ENCODE measurements at regions not wholly inside any gene's neighbourhood (a gene's known extent, or its start where the extent isn't known, plus 50 kb on each side); places are given as distances from the start of the nearest gene placed in this dataset.
"Not testable (repeated sequence)": the region's sequence is repeated elsewhere in the genome, so short reads cannot be mapped to it uniquely, and the experiment has no call there.

DNA sequence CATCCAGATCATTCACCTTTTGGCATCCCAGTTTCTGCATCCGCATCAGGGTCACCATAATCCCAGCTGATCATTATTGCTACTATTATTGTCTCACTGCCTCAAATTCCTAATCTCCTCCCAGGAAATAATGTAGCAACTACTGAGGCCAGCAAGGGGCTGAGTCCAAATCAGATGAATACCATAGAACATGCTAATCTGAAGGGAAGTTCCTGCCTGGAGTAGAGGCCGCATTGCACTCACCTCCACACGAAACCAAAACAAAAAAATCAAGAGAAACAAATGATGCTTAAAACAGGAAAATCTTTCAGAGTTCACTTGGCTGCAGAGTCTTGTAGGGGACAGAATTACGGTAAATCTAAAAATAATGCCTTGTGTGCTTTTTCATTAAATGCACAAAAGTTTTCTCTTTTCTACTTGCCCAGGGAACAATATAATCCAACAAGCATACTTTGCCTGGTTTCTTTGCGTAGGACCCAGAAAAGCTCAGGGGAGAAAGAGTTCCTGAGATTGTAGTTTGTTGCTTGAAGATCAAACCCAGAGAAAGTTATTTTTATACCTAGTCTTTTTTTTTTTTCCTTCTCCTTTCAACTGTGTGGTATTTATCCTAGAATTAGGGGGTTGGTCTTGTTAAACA lies 87.7 kb upstream of the KLF4 start:
- ChIA-PET CTCF (no interaction called here), POLR2A (no interaction called here)

GRCh38 chr9:107571148-107571547 lies 81.6 kb upstream of the KLF4 start:
- CTCF ChIA-PET = no interaction called here
- POLR2A ChIA-PET = no interaction called here

DNA sequence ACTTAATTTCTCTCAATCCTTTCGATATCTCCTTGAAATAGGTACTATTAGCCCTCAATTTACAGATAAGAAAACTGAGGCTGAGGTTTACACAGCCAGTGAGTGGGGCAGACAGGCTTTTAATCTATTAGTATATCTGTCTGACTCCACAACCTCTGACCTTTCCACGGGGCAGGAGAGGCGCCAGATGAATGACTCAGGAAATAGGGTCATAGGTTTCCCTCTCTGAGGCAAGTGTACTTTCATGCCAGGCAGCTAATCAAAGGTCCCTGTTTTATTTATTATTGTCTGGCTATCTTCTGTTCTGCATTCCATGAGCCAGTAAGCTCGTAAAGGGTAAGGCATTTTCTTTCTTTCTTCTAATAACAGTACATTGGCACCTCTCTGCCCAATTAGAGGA lies 79.6 kb upstream of the KLF4 start:
- CTCF ChIA-PET = no interaction called here

GRCh38 chr9:107568406-107568805 lies 78.8 kb upstream of the KLF4 start:
- CTCF ChIA-PET = interaction anchor here (0.7 kb wide), 1 partner anchor 1022 kb away, joined by 3 read pairs; no protein-coding TSS in a partner anchor

More for the DNA sequence above, 79.6 kb upstream of the KLF4 start:
- POLR2A ChIA-PET = no interaction called here

DNA sequence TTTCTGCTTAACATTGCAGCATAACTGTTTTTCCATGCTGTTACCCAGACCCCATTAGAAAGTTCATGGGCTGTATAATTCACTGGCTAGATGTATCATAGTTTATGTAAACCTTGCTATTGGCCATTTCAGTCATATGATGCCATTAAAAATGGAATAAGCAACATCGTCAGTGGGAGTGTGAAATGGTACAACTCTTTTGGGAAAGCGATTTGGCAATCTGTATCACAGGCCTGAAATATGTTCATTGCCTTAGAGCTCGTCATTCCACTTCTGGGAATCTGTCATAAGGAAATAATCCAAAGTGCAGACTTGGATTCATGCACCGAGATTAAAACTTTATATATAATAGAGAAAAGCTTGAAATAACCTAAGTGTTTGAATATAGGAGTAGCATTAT lies 77.9 kb upstream of the KLF4 start:
- CTCF ChIA-PET = no interaction called here
- POLR2A ChIA-PET = no interaction called here

More at GRCh38 chr9:107568406-107568805, 78.8 kb upstream of the KLF4 start:
- POLR2A ChIA-PET = not testable (repeated sequence)

DNA sequence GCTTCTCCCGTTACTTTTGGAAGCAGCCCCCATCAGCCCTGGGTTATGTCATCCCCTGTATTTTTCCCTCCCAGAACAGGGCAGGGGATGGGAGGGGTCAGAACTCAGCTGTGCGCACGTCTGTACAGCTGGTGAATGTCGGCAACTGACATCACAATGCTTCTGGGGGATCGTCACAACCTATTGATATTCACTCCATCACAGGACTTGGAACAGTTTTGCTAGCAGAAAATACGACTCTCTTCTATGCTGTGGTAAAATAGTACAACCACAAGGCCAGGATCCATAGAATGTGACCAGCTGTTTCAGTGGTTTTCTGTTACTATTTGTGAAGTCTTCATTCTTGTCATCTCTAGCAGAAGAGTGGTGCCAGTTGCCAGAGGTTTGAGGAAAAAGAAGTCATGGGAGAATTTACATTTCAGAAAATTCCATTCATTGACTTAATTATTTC lies 77.1 kb upstream of the KLF4 start:
- POLR2A ChIA-PET = no interaction called here
- CTCF ChIA-PET = no interaction called here

DNA sequence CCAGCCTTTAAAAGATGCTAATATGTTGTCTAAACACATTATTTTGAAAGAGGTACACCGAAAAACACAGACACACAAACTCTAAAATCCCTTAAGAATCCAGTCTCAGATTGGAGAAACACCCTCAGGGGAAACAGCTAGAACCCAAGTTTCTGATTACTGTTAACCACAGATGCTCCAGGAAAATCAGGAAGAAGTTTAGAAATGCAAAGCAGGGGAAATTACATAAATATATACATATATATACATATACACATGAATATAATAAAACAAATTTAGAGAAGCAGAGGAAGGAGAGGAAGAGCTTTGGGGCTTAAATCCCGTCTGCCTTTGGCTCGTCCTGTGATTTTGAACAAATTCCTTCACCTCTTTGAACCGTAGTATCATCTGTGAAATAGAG lies 73.2 kb upstream of the KLF4 start:
- ChIA-PET POLR2A (no interaction called here), CTCF (interaction anchor here (0.7 kb wide), 2 partner anchors 86 to 1289 kb away, joined by 3 to 4 read pairs; no protein-coding TSS in a partner anchor)

- ChIA-PET CTCF (no interaction called here), POLR2A (no interaction called here)
These were observed 70.0 kb upstream of the KLF4 start for GRCh38 chr9:107559494-107560086.

DNA sequence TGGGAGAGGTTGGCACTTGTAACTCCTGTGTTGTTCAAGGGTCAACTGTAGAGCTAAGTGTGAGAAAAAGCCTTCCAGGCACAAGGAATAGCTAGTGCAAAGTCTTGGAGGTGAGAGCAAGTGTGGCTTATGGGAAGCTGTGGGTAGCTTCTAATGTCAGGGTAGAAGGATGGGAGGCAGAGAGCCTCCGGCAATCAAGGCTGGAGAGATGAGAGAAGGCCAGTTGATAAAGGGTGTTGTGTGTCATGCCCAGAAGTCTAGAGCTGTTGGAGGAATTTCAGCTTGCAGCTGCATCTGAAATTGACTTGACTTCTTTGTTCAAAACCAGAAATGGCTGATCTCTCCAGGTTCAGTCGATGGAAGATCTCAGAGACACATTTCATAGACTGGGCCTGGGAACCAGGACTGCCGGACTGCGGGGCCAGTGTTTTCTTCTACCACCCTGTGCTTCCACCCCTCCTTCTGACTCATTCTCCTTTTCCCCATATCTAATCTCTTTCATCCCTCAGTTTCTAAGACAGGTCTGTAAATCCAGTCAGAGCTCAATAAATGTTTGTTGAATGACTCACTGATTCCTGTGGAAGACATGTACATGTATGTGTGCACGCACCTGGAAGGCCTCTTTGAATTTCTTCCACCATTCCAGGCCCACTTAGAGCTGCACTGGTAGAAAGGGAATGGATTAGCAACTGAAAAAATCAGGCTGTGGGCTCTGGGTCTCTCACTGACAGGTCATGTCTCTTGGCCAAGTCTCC lies 67.8 kb upstream of the KLF4 start:
- ChIA-PET POLR2A (no interaction called here), CTCF (interaction anchor here (0.6 kb wide), 2 partner anchors 38 to 247 kb away, joined by 4 to 5 read pairs; no protein-coding TSS in a partner anchor)

DNA sequence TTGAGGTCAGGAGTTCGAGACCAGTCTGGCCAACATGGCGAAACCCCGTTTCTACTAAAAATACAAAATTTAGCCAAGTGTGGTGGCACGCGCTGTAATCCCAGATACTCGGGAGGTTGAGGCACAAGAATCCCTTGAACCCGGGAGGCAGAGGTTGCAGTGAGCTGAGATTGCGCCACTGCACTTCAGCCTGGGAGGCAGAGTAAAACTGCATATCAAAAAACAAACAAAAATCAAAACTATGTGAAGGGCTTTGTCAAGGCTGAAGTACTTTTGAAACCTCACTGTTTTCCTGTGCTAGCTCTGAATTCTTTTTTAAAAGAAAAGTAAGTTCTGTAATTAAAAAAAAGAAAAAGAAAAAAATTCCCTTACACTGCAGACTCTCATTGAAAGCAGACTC lies 65.1 kb upstream of the KLF4 start:
- ChIA-PET POLR2A (no interaction called here), CTCF (no interaction called here)

DNA sequence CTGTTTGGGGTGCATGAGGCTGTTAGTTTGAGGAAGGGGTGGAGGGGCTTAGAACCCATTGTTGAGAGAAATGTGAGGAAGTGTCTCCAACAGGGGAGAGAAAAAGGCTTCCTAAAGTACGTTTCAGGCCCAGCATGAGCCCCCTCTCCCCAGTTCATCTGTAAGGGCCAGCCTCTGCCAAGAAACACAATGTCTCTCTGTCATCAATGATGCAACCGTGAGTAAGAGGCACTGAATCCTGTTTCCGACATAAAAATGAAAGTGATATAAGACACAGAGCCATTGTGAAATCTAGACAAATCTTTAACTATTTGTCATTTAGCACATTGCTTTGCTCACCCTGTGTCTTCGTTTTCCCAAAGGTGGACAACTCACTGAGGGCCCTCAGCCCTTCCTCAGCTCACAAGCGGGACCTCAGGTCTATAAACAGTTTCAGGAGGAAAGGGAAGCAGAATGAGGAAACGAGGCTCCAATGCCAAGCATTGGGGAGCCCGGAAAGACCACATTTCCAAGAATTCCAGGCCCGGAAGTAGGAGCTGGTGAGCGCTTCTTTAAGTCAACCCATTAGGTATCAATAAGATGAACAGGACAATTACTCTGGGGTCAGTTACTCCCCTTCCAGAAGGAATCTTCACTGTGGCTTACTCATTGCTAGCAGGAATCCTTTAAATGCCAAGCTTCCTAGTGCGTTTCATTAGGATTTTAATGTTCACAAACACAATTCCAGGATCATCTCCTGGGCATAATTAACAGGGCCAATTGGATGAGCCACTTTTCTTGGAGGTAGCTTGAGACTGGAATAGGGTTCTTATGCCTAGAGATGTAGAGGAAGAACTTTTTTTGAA lies 59.0 kb upstream of the KLF4 start:
- POLR2A ChIA-PET = no interaction called here
- CTCF ChIA-PET = no interaction called here

DNA sequence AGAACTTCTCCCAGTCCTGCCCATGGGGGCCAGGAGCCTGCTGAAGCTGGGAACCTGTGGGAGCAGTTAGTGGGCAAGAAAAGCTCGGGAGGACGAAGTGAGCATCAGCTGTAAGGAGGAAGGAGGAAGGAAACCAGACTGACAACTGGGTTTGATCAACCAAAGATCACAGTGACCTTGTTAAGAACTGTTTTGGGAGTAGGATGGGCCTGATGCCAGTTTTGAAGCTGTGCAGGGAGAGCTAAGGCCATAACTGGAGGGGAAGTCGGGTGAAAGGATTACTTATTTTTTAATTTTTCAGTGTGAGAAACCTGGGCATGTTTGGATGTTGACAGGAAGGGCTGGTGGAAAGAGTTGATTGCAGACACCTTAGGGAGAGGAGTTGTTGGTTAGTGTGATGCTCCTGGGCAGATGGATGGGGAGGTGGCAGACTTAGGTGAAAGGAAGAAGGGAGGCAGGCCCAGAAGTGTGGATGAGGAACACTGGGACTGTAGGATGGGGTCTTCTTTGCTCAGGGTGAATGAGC lies 58.3 kb upstream of the KLF4 start:
- ChIA-PET CTCF (no interaction called here), POLR2A (no interaction called here)

DNA sequence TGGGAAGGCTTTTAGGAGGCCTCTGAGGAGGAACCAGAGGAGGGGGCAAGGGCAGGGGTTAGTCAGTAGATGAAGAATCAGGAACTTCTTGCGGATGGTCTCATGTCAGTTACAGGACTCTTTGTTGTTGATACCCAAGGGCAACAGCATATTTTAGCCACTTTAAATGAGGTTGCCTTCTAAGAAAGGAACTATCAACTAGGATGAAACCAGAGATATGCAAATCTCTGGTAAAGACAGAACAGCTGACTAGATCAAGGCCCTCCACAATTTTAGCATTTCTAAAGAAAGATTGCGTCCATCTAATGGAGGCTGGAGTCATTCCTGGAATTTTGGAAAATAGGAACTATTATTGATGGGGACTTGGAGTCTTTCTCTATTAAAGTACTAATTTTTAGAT lies 57.7 kb upstream of the KLF4 start:
- CTCF ChIA-PET = no interaction called here
- POLR2A ChIA-PET = no interaction called here

- ChIA-PET CTCF (no interaction called here), POLR2A (no interaction called here)
These were observed 57.3 kb upstream of the KLF4 start for GRCh38 chr9:107546859-107547258.

GRCh38 chr9:107545036-107545435 lies 55.5 kb upstream of the KLF4 start:
- POLR2A ChIA-PET = no interaction called here

DNA sequence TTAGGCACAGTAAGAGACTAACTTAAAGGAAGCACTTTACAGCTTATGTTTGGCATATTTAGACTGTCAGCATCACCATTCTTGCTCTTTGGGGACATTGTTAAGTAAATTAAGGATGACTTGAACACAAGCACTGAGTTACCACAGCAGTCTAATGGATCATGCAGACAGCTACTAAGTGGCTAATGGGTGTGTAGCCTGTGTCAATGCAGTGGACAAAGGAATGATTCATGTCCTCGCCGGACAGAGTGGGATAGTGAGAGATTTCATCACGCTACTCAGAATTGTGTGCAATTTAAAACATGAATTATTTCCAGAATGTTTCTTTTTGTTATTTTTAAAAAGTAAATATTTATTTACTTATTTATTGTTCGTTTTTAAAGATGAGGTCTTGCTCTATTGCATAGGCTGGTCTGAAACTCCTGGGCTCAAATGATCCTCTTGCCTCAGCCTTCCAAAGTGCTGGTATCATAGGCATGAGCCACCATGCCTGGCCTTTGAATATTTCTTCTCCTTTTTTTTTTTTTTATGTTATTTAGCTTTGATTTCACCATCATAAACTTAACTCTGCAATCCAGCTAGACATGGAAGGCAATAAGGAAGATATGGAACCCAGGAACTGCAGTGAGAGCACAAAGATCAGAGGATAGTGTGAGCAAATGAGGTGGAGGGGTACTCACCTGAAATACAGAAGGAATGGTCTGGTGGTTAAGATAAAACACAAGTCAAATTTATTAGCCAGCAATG lies 53.0 kb upstream of the KLF4 start:
- ChIA-PET POLR2A (no interaction called here), CTCF (no interaction called here)

More at GRCh38 chr9:107545036-107545435, 55.5 kb upstream of the KLF4 start:
- CTCF ChIA-PET = no interaction called here

DNA sequence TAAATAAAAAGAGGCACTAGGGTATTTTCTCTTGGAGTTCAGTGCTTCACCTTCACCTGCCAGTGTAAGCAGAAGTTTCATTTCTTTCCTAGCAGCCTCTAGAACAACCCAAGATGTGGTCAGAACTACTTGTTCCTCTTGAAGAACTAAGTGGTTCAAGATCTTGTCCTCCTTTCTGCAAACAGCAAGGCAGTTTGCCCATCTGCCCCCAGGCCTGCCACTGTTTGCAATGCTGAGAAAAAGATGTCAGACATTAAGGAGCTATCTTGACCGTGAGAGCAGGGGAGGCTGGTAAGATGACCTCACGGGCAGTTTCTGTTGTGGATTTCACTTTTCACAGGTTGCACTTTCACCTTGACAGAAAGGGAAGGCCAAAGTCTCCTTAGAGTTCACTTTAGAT lies 52.0 kb upstream of the KLF4 start:
- ChIA-PET POLR2A (no interaction called here), CTCF (no interaction called here)

DNA sequence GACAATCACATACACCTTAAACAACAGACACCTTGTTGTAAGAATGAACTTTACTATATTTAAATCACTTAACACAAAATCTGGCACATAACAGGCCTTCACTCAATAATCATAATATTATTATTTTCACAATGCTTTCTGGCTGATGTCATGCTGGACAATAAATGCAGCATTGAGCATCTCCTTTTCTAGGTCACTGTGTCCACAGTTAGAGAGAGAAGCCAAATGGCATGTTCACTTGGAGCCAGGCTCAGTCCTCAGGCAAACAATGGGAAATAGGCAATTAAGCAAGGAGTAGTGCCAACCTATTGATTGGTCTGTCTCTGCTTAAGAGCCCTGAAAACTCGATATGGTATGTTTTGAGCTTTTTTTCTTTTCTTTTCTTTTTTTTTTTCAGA lies 50.6 kb upstream of the KLF4 start:
- CTCF ChIA-PET = no interaction called here
- POLR2A ChIA-PET = no interaction called here

DNA sequence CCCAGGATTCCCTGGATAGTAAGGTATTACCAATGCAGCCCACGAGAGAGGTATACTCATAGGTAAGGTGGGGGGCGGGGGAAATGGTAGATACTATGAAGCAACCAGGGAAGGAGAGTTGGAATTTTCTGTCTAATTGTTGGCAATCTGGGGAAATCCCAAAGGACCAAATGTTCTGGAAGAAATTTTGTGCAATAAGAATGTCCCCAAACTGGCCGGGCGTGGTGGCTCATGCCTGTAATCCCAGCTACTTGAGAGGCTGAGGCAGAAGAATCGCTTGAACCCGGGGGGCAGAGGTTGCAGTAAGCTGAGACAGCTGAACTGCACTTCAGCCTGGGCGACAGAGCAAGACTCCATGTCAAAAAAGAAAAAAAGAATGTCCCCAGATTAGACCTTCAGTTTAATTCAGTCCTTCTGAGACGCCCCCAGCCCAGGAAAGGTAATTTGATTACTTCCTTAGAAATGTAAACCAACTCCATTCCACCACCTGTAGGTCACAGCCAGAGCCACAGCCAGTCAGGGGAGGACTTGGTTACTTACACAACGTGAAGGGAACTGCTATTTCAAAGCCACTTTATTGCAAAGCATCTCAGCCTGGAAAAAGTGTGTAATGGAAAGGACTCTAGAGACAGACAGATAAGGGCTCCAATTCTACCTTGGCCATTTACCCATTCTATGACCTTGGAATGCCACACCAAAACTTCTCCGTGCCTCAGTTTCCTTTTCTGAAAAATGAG lies 50.0 kb upstream of the KLF4 start:
- CTCF ChIA-PET = no interaction called here
- POLR2A ChIA-PET = no interaction called here

All from activated CD8-positive, alpha-beta memory T cell treated with anti-CD3 and anti-CD28 coated beads for 36 hours (primary cell).